A673 (cell line): ENCODE measurements at regions not wholly inside any gene's neighbourhood (a gene's known extent, or its start where the extent isn't known, plus 50 kb on each side); places are given as distances from the start of the nearest gene placed in this dataset.

Experiments
- BruUV-seq: library from RNA; stranded (reverse); fragments of 400-500 nt; replicated peaks from 2 replicates; lab custom pipeline; 2021; lab: Mats Ljungman, UMichigan
- CTCF ChIA-PET: fragments of 300-600 bp; sonication (Branson Sonifier 250); formaldehyde crosslinking; loops from one replicate; lab custom pipeline; 2022; ENCODE audit warnings: antibody characterized with exemption; lab: Charles Lee
- POLR2A ChIA-PET: fragments of 300-600 bp; sonication (Branson Sonifier 250); formaldehyde crosslinking; loops from one replicate; lab custom pipeline; 2022; ENCODE audit warnings: antibody characterized with exemption; ENCODE audit not compliant: low non-redundant PET; lab: Charles Lee
- DNase-seq: peaks from one replicate; pipeline ENCODE4 v3.0.0-alpha.2; 2015; ENCODE audit warnings: low spot score
- H3K27ac ChIP-seq: fragments of 200-600 bp; sonication (generic); 2 replicates; pipeline ENCODE4 v1.5.1; 2016; ENCODE audit warnings: mixed run types, low read depth, mild to moderate bottlenecking, mixed read lengths, antibody characterized with exemption, low read length; ENCODE audit not compliant: poor library complexity, severe bottlenecking
- H3K27me3 ChIP-seq: fragments of 200-600 bp; sonication (generic); replicated peaks from 2 replicates; pipeline ENCODE4 v1.6.1; 2017; ENCODE audit warnings: mixed run types, low read depth, mild to moderate bottlenecking, mixed read lengths, antibody characterized with exemption, low read length; ENCODE audit not compliant: insufficient read depth, poor library complexity
- H3K36me3 ChIP-seq: fragments of 200-600 bp; sonication (generic); 2 replicates; pipeline ENCODE4 v1.6.1; 2016; ENCODE audit warnings: mixed run types, mild to moderate bottlenecking, mixed read lengths, antibody characterized with exemption, low read length; ENCODE audit not compliant: insufficient read depth, poor library complexity, severe bottlenecking
- H3K4me1 ChIP-seq: fragments of 200-600 bp; sonication (generic); 2 replicates; pipeline ENCODE4 v1.6.1; 2017; ENCODE audit warnings: mixed run types, mild to moderate bottlenecking, mixed read lengths, antibody characterized with exemption, low read length; ENCODE audit not compliant: insufficient read depth, poor library complexity, severe bottlenecking
- H3K4me3 ChIP-seq: fragments of 200-600 bp; sonication (generic); 2 replicates; pipeline ENCODE4 v1.5.1; 2016; ENCODE audit warnings: low read depth, mixed run types, mild to moderate bottlenecking, mixed read lengths, low read length; ENCODE audit not compliant: poor library complexity, severe bottlenecking
- H3K9me3 ChIP-seq: fragments of 200-600 bp; sonication (generic); 2 replicates; pipeline ENCODE4 v1.6.1; 2016; ENCODE audit warnings: mixed run types, low read depth, mild to moderate bottlenecking, mixed read lengths, antibody characterized with exemption, low read length; ENCODE audit not compliant: poor library complexity, severe bottlenecking
- EZH2 ChIP-seq: fragments of 200-600 bp; sonication (generic); IDR thresholded peaks from 2 replicates; pipeline ENCODE4 v1.6.1; 2017; ENCODE audit warnings: borderline replicate concordance, low read depth, mild to moderate bottlenecking, mixed read lengths, antibody characterized with exemption, low read length; ENCODE audit not compliant: poor library complexity, severe bottlenecking
- intact Hi-C: fragments of 100-400 bp; cut with micrococcal nuclease; formaldehyde crosslinking; loops from one replicate; pipeline ENCODE4 v1.10.0; 2022; ENCODE audit not compliant: unreplicated experiment
- TF ChIP-seq, protein P1 (sequence below): fragments of 300-800, 200-600 bp; sonication (generic); conservative IDR thresholded peaks from 2 replicates; pipeline ENCODE4 v1.5.1; 2017; ENCODE audit warnings: low read depth, mild to moderate bottlenecking, antibody characterized with exemption, low read length, moderate library complexity, mixed read lengths

- no peaks in the 10 kb centered on the region for H3K9me3 ChIP-seq
- CTCF ChIA-PET, result no interaction called here
- no peak for TF ChIP-seq EZH2
- TF ChIP-seq, protein P1, sequence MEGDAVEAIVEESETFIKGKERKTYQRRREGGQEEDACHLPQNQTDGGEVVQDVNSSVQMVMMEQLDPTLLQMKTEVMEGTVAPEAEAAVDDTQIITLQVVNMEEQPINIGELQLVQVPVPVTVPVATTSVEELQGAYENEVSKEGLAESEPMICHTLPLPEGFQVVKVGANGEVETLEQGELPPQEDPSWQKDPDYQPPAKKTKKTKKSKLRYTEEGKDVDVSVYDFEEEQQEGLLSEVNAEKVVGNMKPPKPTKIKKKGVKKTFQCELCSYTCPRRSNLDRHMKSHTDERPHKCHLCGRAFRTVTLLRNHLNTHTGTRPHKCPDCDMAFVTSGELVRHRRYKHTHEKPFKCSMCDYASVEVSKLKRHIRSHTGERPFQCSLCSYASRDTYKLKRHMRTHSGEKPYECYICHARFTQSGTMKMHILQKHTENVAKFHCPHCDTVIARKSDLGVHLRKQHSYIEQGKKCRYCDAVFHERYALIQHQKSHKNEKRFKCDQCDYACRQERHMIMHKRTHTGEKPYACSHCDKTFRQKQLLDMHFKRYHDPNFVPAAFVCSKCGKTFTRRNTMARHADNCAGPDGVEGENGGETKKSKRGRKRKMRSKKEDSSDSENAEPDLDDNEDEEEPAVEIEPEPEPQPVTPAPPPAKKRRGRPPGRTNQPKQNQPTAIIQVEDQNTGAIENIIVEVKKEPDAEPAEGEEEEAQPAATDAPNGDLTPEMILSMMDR, result no peak
- BruUV-seq, result no TSS peak
- POLR2A ChIA-PET, result no interaction called here
- H3K36me3 ChIP-seq, result no peaks in the 10 kb centered on the region
- H3K27me3 ChIP-seq, result peaks cover 72% of the 10 kb centered on the region
- H3K4me1 ChIP-seq, result no peaks in the 10 kb centered on the region
- intact Hi-C loops, result no loop called here
- no peak overlapping the region for H3K27ac ChIP-seq
- no peak overlapping the region for H3K4me3 ChIP-seq
- DNase-seq, result no peak
Measured at GRCh38 chr10:2387261-2387660, 649.9 kb upstream of the ADARB2 start.

DNA sequence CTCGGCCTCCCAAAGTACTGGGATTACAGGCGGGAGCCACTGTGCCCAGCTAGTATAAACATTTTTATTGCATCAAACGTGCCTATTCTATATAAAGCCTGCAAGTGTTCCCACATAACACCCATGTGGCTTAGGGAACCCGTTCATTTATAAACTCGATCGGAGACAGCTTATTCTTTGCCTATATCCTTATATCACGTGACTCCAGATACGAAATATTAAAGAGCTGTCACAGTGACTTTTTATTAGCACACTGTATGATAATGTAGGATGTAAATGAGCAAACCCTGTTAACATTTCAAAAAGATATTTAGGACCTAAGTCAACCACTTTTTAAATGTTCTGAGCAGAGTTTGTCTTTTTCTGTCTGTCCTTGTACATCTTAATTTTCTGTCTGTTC, 642.9 kb upstream of the ADARB2 start:
- BruUV-seq, result no TSS peak

DNA sequence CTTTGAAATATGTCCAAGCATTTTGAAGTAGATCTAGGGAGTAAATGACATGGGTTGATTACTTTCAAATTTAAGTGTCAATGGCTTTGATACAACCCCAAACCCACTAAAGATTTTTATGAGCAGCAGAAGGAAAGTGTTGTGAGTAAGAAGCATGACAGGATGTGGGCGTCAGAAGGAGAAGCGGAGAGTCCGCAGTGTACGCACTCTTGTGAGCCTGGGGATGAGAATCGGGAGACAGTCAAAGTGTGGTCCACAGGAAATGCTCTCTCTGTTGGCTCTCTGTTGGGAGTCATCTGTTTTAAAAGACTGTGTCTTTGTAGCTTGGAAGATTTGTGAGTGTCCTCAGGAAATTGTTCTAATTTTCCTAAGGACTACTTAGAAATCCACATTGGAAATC, 629.8 kb upstream of the ADARB2 start:
- POLR2A ChIA-PET, result no interaction called here
- CTCF ChIA-PET, result no interaction called here
- Histone ChIP-seq H3K4me3 (no peak overlapping the region), H3K27ac (no peak overlapping the region), H3K4me1 (no peaks in the 10 kb centered on the region), H3K9me3 (no peaks in the 10 kb centered on the region), H3K36me3 (no peaks in the 10 kb centered on the region), H3K27me3 (peaks cover 65% of the 10 kb centered on the region)
- no TSS peak for BruUV-seq
- DNase-seq, result peak; percentile 9
- TF ChIP-seq, protein P1, result no peak
- TF ChIP-seq EZH2, result no peak
- intact Hi-C loops, result no loop called here

More for the DNA sequence above, 642.9 kb upstream of the ADARB2 start:
- Histone ChIP-seq H3K4me3 (no peak overlapping the region), H3K36me3 (no peaks in the 10 kb centered on the region), H3K27me3 (peaks cover 35% of the 10 kb centered on the region), H3K27ac (no peak overlapping the region), H3K9me3 (no peaks in the 10 kb centered on the region), H3K4me1 (no peaks in the 10 kb centered on the region)
- POLR2A ChIA-PET, result no interaction called here
- intact Hi-C loops, result no loop called here
- no peak for DNase-seq
- TF ChIP-seq EZH2, result no peak
- TF ChIP-seq, protein P1, result no peak
- CTCF ChIA-PET, result no interaction called here
